ENCODE measurements at regions not wholly inside any gene's neighbourhood (a gene's known extent, or its start where the extent isn't known, plus 50 kb on each side); places are given as distances from the start of the nearest gene placed in this dataset.

DNA sequence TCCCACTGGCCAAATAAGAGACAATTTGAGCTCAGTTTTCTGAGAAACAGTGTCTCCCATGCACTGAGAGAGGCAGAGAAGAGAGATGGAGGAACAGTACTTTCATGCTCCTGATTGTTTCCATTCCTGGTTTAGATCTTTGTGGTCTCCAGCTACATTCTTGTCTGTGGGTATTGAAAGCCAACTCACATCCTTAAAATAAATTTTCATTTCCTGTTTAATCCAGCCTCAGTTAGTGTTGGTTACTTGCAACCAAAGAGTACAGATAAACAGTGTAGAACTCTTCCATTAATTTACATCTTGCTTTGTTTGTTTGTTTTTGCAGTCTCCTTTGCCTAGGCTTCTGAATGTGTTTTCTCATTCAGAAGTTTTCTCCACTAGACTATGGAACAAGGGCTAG, 123.7 kb upstream of the CLSTN2 start:
- Mint-ChIP-seq H3K4me1 (ENCODE audit: unreplicated experiment) (peaks cover 4% of the 10 kb centered on the region), H3K27ac (ENCODE audit: unreplicated experiment) (no peak overlapping the region)
- TF ChIP-seq, protein P1, sequence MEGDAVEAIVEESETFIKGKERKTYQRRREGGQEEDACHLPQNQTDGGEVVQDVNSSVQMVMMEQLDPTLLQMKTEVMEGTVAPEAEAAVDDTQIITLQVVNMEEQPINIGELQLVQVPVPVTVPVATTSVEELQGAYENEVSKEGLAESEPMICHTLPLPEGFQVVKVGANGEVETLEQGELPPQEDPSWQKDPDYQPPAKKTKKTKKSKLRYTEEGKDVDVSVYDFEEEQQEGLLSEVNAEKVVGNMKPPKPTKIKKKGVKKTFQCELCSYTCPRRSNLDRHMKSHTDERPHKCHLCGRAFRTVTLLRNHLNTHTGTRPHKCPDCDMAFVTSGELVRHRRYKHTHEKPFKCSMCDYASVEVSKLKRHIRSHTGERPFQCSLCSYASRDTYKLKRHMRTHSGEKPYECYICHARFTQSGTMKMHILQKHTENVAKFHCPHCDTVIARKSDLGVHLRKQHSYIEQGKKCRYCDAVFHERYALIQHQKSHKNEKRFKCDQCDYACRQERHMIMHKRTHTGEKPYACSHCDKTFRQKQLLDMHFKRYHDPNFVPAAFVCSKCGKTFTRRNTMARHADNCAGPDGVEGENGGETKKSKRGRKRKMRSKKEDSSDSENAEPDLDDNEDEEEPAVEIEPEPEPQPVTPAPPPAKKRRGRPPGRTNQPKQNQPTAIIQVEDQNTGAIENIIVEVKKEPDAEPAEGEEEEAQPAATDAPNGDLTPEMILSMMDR (IDR thresholded peaks at IDR 0.05; ENCODE audit: unreplicated experiment), result no peak

DNA sequence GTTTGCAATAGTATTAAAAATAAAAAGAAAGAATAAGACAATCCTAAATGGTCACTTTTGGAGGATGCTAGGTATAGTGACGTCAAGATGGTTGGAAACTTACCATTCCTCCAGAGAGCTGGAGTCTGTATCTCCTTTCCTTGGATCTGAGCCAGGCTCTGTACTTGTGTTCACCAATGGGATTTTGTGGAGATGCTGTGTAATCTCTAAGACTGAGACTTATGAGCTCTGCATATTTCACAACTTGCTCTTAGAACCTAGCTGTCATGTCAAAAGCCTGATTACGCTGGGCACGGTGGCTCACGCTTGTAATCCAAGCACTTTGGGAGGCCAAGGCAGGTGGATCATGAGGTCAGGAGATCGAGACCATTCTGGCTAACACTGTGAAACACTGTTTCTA, 126.8 kb upstream of the CLSTN2 start:
- Mint-ChIP-seq H3K4me1 (ENCODE audit: unreplicated experiment) (no peaks in the 10 kb centered on the region), H3K27me3 (ENCODE audit: unreplicated experiment) (no peaks in the 10 kb centered on the region), H3K4me3 (ENCODE audit: unreplicated experiment) (no peak overlapping the region), H3K9me3 (ENCODE audit: unreplicated experiment) (no peaks in the 10 kb centered on the region), H3K36me3 (ENCODE audit: low read depth, unreplicated experiment) (no peaks in the 10 kb centered on the region), H3K27ac (ENCODE audit: unreplicated experiment) (no peak overlapping the region)
- DNase-seq (ENCODE audit: low spot score), result no peak
- TF ChIP-seq, protein P1 (IDR thresholded peaks at IDR 0.05; ENCODE audit: unreplicated experiment), result no peak

More for the DNA sequence above, 123.7 kb upstream of the CLSTN2 start:
- H3K27me3 Mint-ChIP-seq (ENCODE audit: unreplicated experiment), result no peaks in the 10 kb centered on the region
- H3K9me3 Mint-ChIP-seq (ENCODE audit: unreplicated experiment), result no peaks in the 10 kb centered on the region
- no peak for DNase-seq (ENCODE audit: low spot score)
- no peak overlapping the region for H3K4me3 Mint-ChIP-seq (ENCODE audit: unreplicated experiment)
- H3K36me3 Mint-ChIP-seq (ENCODE audit: low read depth, unreplicated experiment), result no peaks in the 10 kb centered on the region

DNA sequence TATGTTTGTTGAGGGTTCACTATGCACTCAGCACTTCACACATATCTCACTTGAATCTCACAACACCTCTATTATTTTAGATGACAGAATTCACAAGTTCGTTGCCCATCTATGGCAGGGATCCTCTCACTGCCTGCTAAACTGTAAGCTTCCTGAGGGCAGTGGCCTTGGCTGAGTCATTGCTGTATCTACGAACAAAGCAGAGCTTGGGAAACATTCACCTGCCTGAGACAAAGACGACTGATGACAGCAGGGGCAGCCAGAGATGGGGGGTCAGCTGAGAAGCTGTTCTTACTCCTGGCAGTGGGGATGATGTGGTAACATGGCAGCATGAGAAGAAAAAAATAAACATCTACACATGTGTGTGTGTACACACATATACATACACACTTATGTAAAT, 125.5 kb upstream of the NMNAT3 start:
- H3K9me3 Mint-ChIP-seq (ENCODE audit: unreplicated experiment), result no peaks in the 10 kb centered on the region
- no peaks in the 10 kb centered on the region for H3K36me3 Mint-ChIP-seq (ENCODE audit: low read depth, unreplicated experiment)
- peaks cover 2% of the 10 kb centered on the region for H3K27me3 Mint-ChIP-seq (ENCODE audit: unreplicated experiment)
- TF ChIP-seq, protein P1 (IDR thresholded peaks at IDR 0.05; ENCODE audit: unreplicated experiment), result no peak
- H3K4me1 Mint-ChIP-seq (ENCODE audit: unreplicated experiment), result no peaks in the 10 kb centered on the region
- H3K27ac Mint-ChIP-seq (ENCODE audit: unreplicated experiment), result no peak overlapping the region
- H3K4me3 Mint-ChIP-seq (ENCODE audit: unreplicated experiment), result no peak overlapping the region
- no peak for DNase-seq (ENCODE audit: low spot score)

DNA sequence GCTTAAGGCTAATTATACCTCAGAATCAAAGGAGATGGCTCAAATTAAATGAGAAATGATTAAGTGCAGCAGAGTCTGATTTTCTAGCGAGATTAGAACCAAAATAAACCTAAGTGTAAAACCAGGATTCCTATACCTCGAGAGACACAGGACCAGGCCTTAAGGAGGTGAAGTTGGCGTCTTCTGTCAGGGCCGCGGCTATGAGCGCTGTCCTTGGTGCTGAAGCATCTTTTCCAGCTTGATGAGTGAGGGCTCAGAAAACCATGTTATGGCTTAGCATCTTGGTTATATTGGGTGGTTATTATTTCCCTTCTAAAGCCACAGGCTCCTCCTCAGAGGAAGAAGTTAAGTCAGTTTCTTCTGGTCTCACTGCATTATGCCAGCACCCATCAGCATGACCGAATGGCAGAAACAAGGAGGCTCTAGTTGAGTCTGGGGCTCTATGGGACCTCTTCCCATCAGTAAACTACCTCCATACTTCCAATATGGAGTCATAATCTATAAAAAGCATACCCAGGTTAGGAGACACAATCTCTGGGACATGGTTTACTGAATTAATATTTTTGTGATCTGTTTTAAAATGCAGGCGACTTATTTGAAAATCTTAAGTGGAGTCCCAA, 120.1 kb upstream of the NMNAT3 start:
- Mint-ChIP-seq H3K4me1 (ENCODE audit: unreplicated experiment) (no peaks in the 10 kb centered on the region), H3K4me3 (ENCODE audit: unreplicated experiment) (no peak overlapping the region), H3K36me3 (ENCODE audit: low read depth, unreplicated experiment) (no peaks in the 10 kb centered on the region), H3K27me3 (ENCODE audit: unreplicated experiment) (peaks cover 2% of the 10 kb centered on the region), H3K27ac (ENCODE audit: unreplicated experiment) (no peak overlapping the region), H3K9me3 (ENCODE audit: unreplicated experiment) (no peaks in the 10 kb centered on the region)
- peak; percentile 62 for DNase-seq (ENCODE audit: low spot score)
- TF ChIP-seq, protein P1 (IDR thresholded peaks at IDR 0.05; ENCODE audit: unreplicated experiment), result no peak

DNA sequence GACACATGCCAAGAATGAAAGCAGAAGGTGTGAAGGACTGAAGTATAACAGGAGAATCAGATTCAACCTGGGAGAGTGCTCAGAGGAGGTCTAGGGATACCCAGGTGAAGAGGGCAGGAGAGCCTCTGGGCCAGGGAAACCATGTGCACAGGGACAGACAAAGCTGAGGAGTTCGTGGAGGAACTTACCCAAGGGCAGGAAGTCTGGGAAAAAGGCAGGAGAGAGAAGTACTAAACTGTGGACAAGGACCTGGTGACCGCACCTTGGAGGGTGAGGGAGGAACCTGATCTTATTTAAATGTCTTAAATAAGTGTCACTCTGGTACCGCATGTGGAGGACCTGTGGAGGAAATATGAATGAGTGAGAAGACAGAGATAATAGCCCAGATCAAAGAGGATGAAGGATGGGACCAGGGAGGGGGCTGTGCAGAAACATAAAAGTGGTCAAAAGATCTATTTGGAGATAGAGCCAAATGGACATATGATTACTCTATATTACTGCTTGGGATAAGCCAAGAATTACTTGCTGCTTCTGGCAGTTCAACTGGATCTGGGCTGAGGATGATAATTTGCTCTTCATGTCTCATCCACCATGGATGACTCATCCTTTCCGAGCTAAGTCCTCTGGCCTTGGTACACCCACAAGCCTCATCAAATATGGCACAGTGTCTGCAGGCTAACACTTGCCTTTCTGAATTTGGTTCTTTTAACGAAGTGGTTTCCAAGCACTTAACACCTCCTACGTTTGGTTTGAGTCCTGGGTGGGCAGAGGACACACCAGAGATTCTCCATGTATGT, 116.9 kb upstream of the NMNAT3 start:
- Mint-ChIP-seq H3K27ac (ENCODE audit: unreplicated experiment) (no peak overlapping the region), H3K4me3 (ENCODE audit: unreplicated experiment) (no peak overlapping the region), H3K36me3 (ENCODE audit: low read depth, unreplicated experiment) (no peaks in the 10 kb centered on the region), H3K9me3 (ENCODE audit: unreplicated experiment) (no peaks in the 10 kb centered on the region), H3K27me3 (ENCODE audit: unreplicated experiment) (peaks cover 1% of the 10 kb centered on the region), H3K4me1 (ENCODE audit: unreplicated experiment) (no peaks in the 10 kb centered on the region)
- no peak for DNase-seq (ENCODE audit: low spot score)
- TF ChIP-seq, protein P1 (IDR thresholded peaks at IDR 0.05; ENCODE audit: unreplicated experiment), result no peak
